GM10266 (cell line): ENCODE measurements at regions not wholly inside any gene's neighbourhood (a gene's known extent, or its start where the extent isn't known, plus 50 kb on each side); places are given as distances from the start of the nearest gene placed in this dataset.

Experiments used
- DNase-seq: peaks from one replicate; pipeline ENCODE4 v3.0.0; 2012; ENCODE audit errors: extremely low spot score
- CTCF ChIP-seq: IDR thresholded peaks from 2 replicates; pipeline ENCODE4 v1.5.1; 2012; ENCODE audit warnings: mild to moderate bottlenecking, low read depth; ENCODE audit not compliant: control insufficient read depth, insufficient read depth; ENCODE audit errors: missing control alignments

- no peak for DNase-seq
- TF ChIP-seq CTCF: no peak
These were observed 226.1 kb downstream of the BCOR start for GRCh38 chrX:39871648-39872047.

- no peak for DNase-seq
- TF ChIP-seq CTCF: no peak
These were observed 224.6 kb downstream of the BCOR start for GRCh38 chrX:39873117-39873516.

- DNase-seq: peak; percentile 52
- no peak for TF ChIP-seq CTCF
These were observed 223.4 kb downstream of the BCOR start for GRCh38 chrX:39874202-39874816.

- no peak for TF ChIP-seq CTCF
- DNase-seq: no peak
These were observed 221.7 kb downstream of the BCOR start for GRCh38 chrX:39875834-39876628.

GRCh38 chrX:39877905-39878304 lies 219.9 kb downstream of the BCOR start:
- TF ChIP-seq CTCF: no peak
- DNase-seq: no peak

GRCh38 chrX:39883666-39884065 lies 214.1 kb downstream of the BCOR start:
- DNase-seq: no peak
- no peak for TF ChIP-seq CTCF

GRCh38 chrX:39886282-39886681 lies 211.5 kb downstream of the BCOR start:
- no peak for DNase-seq
- TF ChIP-seq CTCF: no peak
